SK-N-MC (cell line): ENCODE measurements at regions not wholly inside any gene's neighbourhood (a gene's known extent, or its start where the extent isn't known, plus 50 kb on each side); places are given as distances from the start of the nearest gene placed in this dataset.

ENCODE experiments used
- DNase-seq: peaks from one replicate; pipeline ENCODE4 v3.0.0-alpha.2; 2011; ENCODE audit warnings: low read depth, low spot score
- H3K27ac ChIP-seq: fragments of 200-600 bp; sonication (generic); 2 replicates; pipeline ENCODE4 v1.5.1; 2016; ENCODE audit warnings: mixed run types
- H3K36me3 ChIP-seq: fragments of 200-600 bp; sonication (generic); 2 replicates; pipeline ENCODE4 v1.6.1; 2017; ENCODE audit warnings: antibody characterized with exemption, low read length, mixed read lengths; ENCODE audit not compliant: insufficient read depth
- H3K4me3 ChIP-seq: fragments of 200-600 bp; sonication (generic); 2 replicates; pipeline ENCODE4 v1.5.1; 2016
- H3K9ac ChIP-seq: fragments of 200-600 bp; sonication (generic); 2 replicates; pipeline ENCODE4 v1.8.0; 2017; ENCODE audit warnings: mixed run types, mixed read lengths; ENCODE audit not compliant: insufficient read length
- H3K9me3 ChIP-seq: fragments of 200-600 bp; sonication (generic); 2 replicates; pipeline ENCODE4 v1.6.1; 2017; ENCODE audit warnings: low read depth, mild to moderate bottlenecking, antibody characterized with exemption, low read length, moderate library complexity, mixed read lengths
- EZH2 ChIP-seq: fragments of 200-600 bp; sonication (generic); IDR thresholded peaks from one replicate; pipeline ENCODE4 v1.6.1; 2017; ENCODE audit warnings: antibody characterized with exemption
- FOXP2 ChIP-seq: optimal IDR thresholded peaks from 2 replicates; pipeline ENCODE3; 2011; ENCODE audit warnings: mild to moderate bottlenecking, moderate library complexity; ENCODE audit not compliant: insufficient read depth; ENCODE audit errors: extremely low read length, control extremely low read depth
- POLR2AphosphoS5 ChIP-seq: IDR thresholded peaks from 2 replicates; pipeline ENCODE4 v1.6.1; 2012; ENCODE audit warnings: mild to moderate bottlenecking, low read depth, low read length, borderline replicate concordance

DNA sequence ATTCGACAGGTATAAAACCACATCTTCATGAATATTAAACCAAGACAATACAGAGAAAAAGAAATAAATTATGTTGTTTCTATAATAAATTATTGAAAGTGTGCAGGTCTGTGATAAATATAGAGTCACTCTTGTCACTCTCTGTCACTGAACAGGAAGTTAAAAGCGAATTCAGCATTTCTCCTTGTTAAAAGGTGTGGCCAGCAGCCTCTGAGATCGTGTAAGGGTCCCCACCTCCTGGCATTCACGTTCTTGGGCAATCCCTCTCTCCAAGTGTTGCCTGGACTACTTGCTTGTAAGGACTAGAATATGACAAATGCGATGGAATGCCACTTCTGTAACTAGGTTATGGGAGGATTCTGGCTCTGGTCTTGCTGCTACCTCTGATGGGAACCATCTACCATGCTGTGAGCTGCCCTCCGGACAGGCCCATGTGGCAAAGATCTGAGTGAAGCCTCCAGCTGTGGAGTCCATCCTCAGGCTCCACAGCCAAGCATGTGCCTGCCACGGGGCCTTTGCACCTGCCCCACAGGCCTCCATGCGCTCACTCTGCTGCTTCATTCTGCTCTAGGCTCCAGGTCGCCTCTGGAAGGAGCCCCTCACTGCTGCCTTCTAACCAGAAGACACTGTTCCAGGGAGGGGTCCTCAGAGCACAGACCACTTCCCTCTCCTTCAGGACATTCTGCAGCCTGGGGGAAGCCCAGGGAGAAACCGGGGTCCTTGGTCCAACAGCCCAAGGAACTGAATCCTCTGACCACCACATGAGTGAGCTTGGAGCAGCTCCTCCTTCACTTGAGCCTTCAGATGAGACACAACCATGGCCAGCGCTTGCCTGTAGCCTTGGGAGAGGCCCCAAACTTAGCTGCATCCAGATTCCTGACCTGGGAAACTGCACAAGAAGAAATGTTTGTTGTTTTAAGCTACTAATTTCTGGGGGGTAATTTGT is 202.9 kb upstream of the HDAC4 start:
- Histone ChIP-seq H3K4me3 (no peak overlapping the region), H3K27ac (no peak overlapping the region), H3K36me3 (no peaks in the 10 kb centered on the region), H3K9ac (no peak overlapping the region), H3K9me3 (no peaks in the 10 kb centered on the region)
- DNase-seq = no peak
- TF ChIP-seq FOXP2 (no peak), EZH2 (no peak)

DNA sequence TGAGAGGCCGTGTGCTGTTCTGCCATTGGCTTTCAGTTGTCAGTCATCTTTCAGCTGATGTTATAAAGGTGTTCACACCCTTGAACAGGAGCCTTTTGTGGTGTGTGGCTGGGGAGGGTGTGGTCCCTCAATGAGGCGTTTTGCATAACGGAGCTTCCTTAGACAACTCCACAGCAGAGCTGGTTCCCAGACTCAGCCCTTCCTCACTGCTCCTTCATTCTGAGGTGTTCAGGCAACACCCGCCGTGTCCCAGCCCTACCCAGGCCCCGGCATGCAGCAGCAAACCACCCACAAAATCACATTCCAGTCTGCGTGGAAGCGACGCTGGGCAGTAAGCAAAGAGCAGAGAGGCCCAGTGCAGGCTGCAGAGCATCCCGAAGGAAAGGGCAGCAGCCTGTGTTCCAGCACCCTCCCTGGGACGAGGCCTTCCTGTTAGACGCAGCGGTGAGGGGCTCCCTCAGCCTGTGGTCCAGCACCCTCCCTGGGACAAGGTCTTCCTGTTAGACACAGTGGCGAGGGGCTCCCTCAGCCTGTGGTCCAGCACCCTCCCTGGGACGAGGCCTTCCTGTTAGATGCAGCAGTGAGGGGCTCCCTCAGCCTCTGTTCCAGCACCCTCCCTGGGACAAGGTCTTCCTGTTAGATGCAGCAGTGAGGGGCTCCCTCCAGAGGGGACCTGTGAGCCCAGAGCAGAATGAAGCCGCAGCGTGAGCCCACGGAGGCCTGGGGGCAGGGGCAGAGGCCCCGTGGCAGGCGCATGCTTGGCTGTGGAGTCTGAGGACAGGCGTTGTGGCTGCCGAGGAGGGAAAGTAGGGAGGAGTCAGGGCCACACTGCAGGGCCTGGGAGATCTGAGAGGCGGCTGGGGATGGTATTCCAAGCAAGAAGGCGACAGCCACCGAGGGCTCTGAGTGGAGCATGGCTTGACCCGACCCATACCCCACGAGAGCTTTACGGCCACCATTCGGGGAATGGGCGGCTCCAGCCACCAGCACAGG is 201.8 kb upstream of the HDAC4 start:
- H3K36me3 ChIP-seq = no peaks in the 10 kb centered on the region
- H3K9me3 ChIP-seq = no peaks in the 10 kb centered on the region
- no peak for DNase-seq
- no peak overlapping the region for H3K9ac ChIP-seq
- H3K27ac ChIP-seq = no peak overlapping the region
- no peak overlapping the region for H3K4me3 ChIP-seq
- TF ChIP-seq EZH2 = no peak
- TF ChIP-seq POLR2AphosphoS5 = no peak
- no peak for TF ChIP-seq FOXP2

- TF ChIP-seq FOXP2 (no peak), POLR2AphosphoS5 (no peak), EZH2 (no peak)
- no peak overlapping the region for H3K4me3 ChIP-seq
- H3K36me3 ChIP-seq = no peaks in the 10 kb centered on the region
- DNase-seq = no peak
- no peak overlapping the region for H3K9ac ChIP-seq
- no peaks in the 10 kb centered on the region for H3K9me3 ChIP-seq
- no peak overlapping the region for H3K27ac ChIP-seq
Measured at GRCh38 chr2:239601880-239602279, 201.1 kb upstream of the HDAC4 start.

DNA sequence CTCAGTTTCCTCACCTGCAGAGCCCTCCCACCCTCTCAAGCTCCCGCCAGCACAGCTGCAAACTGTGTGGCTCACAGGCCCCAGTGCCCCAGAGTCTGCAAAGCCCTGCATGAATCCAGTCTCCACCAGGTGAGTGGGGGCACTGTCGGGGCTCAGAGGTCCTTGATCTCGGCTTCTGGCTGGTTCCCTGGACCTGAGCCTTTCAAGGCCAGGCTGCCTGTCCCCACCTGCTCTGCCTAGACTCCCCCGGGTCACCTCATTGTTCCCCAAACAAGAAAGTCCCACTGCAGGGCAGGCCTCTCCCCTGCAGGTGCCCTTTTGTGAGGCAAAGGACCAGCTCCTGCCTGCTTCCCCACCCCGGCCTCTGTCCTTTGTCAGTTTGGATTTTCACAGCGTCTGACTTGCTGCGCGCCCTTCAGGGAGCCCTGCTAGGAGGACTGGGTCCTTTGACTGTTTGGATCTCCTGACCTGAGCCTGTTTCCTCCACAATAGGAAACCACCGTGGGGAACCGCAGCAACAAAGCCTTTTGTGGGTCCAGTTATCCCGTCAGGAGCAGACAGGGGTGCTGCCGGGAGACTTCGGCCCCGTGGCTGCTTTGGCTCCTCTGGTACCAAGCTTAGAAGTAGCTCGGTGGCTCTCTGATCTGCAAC is 200.5 kb upstream of the HDAC4 start:
- no peak for DNase-seq
- TF ChIP-seq FOXP2 (no peak), POLR2AphosphoS5 (no peak), EZH2 (no peak)
- Histone ChIP-seq H3K9me3 (no peaks in the 10 kb centered on the region), H3K4me3 (no peak overlapping the region), H3K27ac (no peak overlapping the region), H3K9ac (no peak overlapping the region), H3K36me3 (no peaks in the 10 kb centered on the region)

DNA sequence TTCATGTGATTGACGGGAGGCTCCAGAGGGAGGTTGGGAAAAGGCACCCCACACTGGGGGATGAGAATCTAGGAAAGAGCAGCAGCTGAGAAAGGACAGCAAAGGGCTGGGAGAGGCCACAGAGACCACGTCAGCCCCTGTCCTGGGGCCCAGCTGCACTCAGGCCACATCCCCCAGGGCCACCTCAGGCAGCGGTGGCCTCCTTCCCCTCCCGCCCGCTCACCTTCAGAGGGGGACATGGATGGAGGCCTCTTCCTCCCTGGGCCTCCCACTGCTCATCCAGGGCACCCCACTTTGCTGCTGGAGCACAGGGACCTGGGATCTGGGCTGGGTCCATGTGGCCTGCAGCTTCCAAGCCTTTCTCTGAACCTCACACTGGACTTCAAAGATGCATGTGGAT is 199.8 kb upstream of the HDAC4 start:
- H3K9ac ChIP-seq = no peak overlapping the region
- TF ChIP-seq EZH2 = no peak
- no peak for TF ChIP-seq POLR2AphosphoS5
- TF ChIP-seq FOXP2 = no peak
- H3K9me3 ChIP-seq = no peaks in the 10 kb centered on the region
- no peak overlapping the region for H3K4me3 ChIP-seq
- no peaks in the 10 kb centered on the region for H3K36me3 ChIP-seq
- no peak overlapping the region for H3K27ac ChIP-seq
- no peak for DNase-seq

- Histone ChIP-seq H3K4me3 (no peak overlapping the region), H3K9me3 (no peaks in the 10 kb centered on the region), H3K9ac (no peak overlapping the region), H3K27ac (no peak overlapping the region), H3K36me3 (no peaks in the 10 kb centered on the region)
- DNase-seq = no peak
- TF ChIP-seq FOXP2 (no peak), POLR2AphosphoS5 (no peak), EZH2 (no peak)
Measured at GRCh38 chr2:239600001-239600593, 199.3 kb upstream of the HDAC4 start.

GRCh38 chr2:239599299-239599698 is 198.5 kb upstream of the HDAC4 start:
- Histone ChIP-seq H3K9ac (no peak overlapping the region), H3K9me3 (no peaks in the 10 kb centered on the region), H3K4me3 (no peak overlapping the region), H3K27ac (no peak overlapping the region), H3K36me3 (no peaks in the 10 kb centered on the region)
- TF ChIP-seq EZH2 = no peak
- TF ChIP-seq POLR2AphosphoS5 = no peak
- no peak for TF ChIP-seq FOXP2
- DNase-seq = no peak

GRCh38 chr2:239598732-239599090 is 197.9 kb upstream of the HDAC4 start:
- Histone ChIP-seq H3K9me3 (no peaks in the 10 kb centered on the region), H3K27ac (no peak overlapping the region), H3K36me3 (no peaks in the 10 kb centered on the region), H3K9ac (no peak overlapping the region), H3K4me3 (no peak overlapping the region)
- TF ChIP-seq EZH2 = no peak
- DNase-seq = no peak
